Activated CD4-positive, alpha-beta T cell treated with anti-CD3 and anti-CD28 coated beads for 36 hours (primary cell): ENCODE measurements at regions not wholly inside any gene's neighbourhood (a gene's known extent, or its start where the extent isn't known, plus 50 kb on each side); places are given as distances from the start of the nearest gene placed in this dataset.
"Not testable (repeated sequence)": the region's sequence is repeated elsewhere in the genome, so short reads cannot be mapped to it uniquely, and the experiment has no call there.

Experiments
- ATAC-seq: fragments of 200-7000 bp; cut with Tn5 transposase; one replicate; pipeline ENCODE4 v1.10.0; 2021; ENCODE audit warnings: mild to moderate bottlenecking, moderate library complexity
- CTCF ChIA-PET: fragments of 350-600 bp; sonication (Branson Sonifier 250); formaldehyde crosslinking; loops from one replicate; lab custom pipeline; 2021; ENCODE audit warnings: antibody characterized with exemption; lab: Charles Lee
- POLR2A ChIA-PET: fragments of 350-600 bp; sonication (Branson Sonifier 250); formaldehyde crosslinking; loops from one replicate; lab custom pipeline; 2021; ENCODE audit warnings: antibody characterized with exemption, inconsistent platforms; lab: Charles Lee
- DNase-seq: peaks from one replicate; pipeline ENCODE4 v3.0.0-alpha.2; 2020
- H3K27ac Mint-ChIP-seq: one replicate; pipeline ENCODE4 v1.8.0; 2021; ENCODE audit warnings: mixed read lengths
- H3K27me3 Mint-ChIP-seq: one replicate; pipeline ENCODE4 v1.8.0; 2021; ENCODE audit warnings: mixed read lengths
- H3K36me3 Mint-ChIP-seq: one replicate; pipeline ENCODE4 v1.8.0; 2021; ENCODE audit warnings: low read depth, mixed read lengths
- H3K4me1 Mint-ChIP-seq: one replicate; pipeline ENCODE4 v1.8.0; 2021; ENCODE audit warnings: mixed read lengths
- H3K4me3 Mint-ChIP-seq: one replicate; pipeline ENCODE4 v1.8.0; 2021; ENCODE audit warnings: mild to moderate bottlenecking, moderate library complexity, mixed read lengths
- H3K9me3 Mint-ChIP-seq: one replicate; pipeline ENCODE4 v1.8.0; 2021; ENCODE audit warnings: low read depth, mixed read lengths
- intact Hi-C, 2 experiments: fragments of 100-400 bp; cut with DNase I in 1 of 2; cut with micrococcal nuclease in 1 of 2; formaldehyde crosslinking; loops; one replicate each; pipeline versions ENCODE4 v1.14.2 to v1.15.1; 2022 to 2024; cut with DNase I, micrococcal nuclease

- no peak overlapping the region for H3K27ac Mint-ChIP-seq
- H3K9me3 Mint-ChIP-seq: peaks cover 1% of the 10 kb centered on the region
- POLR2A ChIA-PET: no interaction called here
- H3K4me3 Mint-ChIP-seq: no peak overlapping the region
- CTCF ChIA-PET: no interaction called here
- H3K4me1 Mint-ChIP-seq: no peaks in the 10 kb centered on the region
- DNase-seq (no peak), ATAC-seq (no peak)
- intact Hi-C loops: no loop called here
- H3K36me3 Mint-ChIP-seq: no peaks in the 10 kb centered on the region
- no peaks in the 10 kb centered on the region for H3K27me3 Mint-ChIP-seq
Measured at GRCh38 chr3:75938921-75939320, 153.6 kb upstream of the ZNF717 start.

DNA sequence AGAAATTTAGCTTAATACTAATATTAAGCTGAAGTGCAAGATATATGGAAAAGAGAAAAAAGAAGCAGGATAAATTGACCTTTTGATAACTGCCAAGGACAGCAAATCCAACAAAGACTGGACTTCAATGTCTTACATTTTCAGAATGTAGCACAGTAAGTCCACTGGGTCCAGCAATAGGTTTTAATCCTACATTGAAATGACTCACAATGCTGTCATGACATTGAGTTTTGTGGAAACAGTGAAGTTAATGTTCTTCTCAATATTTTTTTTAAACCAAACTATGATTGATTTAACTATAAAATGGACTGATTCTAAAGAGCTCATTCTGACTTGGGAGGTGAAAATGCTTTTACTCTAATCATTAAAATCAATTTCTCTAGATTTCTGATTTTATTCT lies 166.6 kb upstream of the ZNF717 start:
- POLR2A ChIA-PET: no interaction called here
- DNase-seq (no peak), ATAC-seq (no peak)
- Mint-ChIP-seq H3K4me1 (no peaks in the 10 kb centered on the region), H3K27me3 (no peaks in the 10 kb centered on the region), H3K36me3 (no peaks in the 10 kb centered on the region), H3K4me3 (no peak overlapping the region), H3K9me3 (peaks cover 9% of the 10 kb centered on the region), H3K27ac (no peak overlapping the region)
- intact Hi-C loops: no loop called here
- CTCF ChIA-PET: interaction anchor here (0.7 kb wide), 1 partner anchor 11 kb away, joined by 3 read pairs; no protein-coding TSS in a partner anchor

DNA sequence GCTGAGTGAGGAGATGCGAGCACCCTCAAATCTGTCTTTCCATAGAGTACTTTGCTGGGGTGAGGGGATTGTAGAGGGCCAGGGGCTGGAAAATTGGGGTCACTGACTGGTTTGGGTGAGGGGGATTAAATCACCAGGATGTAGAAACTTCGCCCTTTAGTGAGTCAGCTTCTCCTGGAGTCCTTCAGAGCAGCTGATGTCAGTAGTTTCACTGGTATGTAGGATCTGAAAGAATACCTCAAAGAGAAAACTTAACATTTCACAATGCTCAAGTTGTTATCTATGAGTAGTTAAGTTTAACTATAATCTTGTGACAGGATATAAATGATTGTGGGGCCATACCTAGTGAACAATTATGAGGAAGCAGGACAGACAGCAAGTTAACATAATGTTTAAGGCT lies 174.7 kb upstream of the ZNF717 start:
- POLR2A ChIA-PET, intact Hi-C loops, H3K4me3 Mint-ChIP-seq, H3K36me3 Mint-ChIP-seq, ATAC-seq, H3K4me1 Mint-ChIP-seq, H3K27me3 Mint-ChIP-seq, CTCF ChIA-PET, H3K9me3 Mint-ChIP-seq, H3K27ac Mint-ChIP-seq, DNase-seq: not testable (repeated sequence)

- H3K36me3 Mint-ChIP-seq, H3K4me3 Mint-ChIP-seq, ATAC-seq, DNase-seq, H3K27ac Mint-ChIP-seq, H3K9me3 Mint-ChIP-seq, H3K27me3 Mint-ChIP-seq, H3K4me1 Mint-ChIP-seq, POLR2A ChIA-PET, intact Hi-C loops: not testable (repeated sequence)
- CTCF ChIA-PET: interaction anchor here (0.7 kb wide), 1 partner anchor 1019 kb away, joined by 4 read pairs; no protein-coding TSS in a partner anchor
Measured at GRCh38 chr3:75962054-75962453, 176.7 kb upstream of the ZNF717 start.

GRCh38 chr3:75967071-75967470 lies 181.7 kb upstream of the ZNF717 start:
- Mint-ChIP-seq H3K36me3 (no peaks in the 10 kb centered on the region), H3K4me1 (no peaks in the 10 kb centered on the region)
- ATAC-seq: no peak

GRCh38 chr3:75978686-75979085 lies 193.3 kb upstream of the ZNF717 start:
- no peak for ATAC-seq
- Mint-ChIP-seq H3K27ac (no peak overlapping the region), H3K4me3 (no peak overlapping the region), H3K4me1 (no peaks in the 10 kb centered on the region), H3K9me3 (peaks cover 14% of the 10 kb centered on the region), H3K27me3 (no peaks in the 10 kb centered on the region), H3K36me3 (no peaks in the 10 kb centered on the region)
- CTCF ChIA-PET: interaction anchor here (1.0 kb wide), 1 partner anchor 12 kb away, joined by 5 read pairs; no protein-coding TSS in a partner anchor
- POLR2A ChIA-PET: no interaction called here
- intact Hi-C loops: no loop called here
- DNase-seq: no peak

More at GRCh38 chr3:75967071-75967470, 181.7 kb upstream of the ZNF717 start:
- no peak for DNase-seq
- intact Hi-C loops: no loop called here
- POLR2A ChIA-PET: no interaction called here
- Mint-ChIP-seq H3K9me3 (peaks cover 7% of the 10 kb centered on the region), H3K27ac (no peak overlapping the region), H3K27me3 (no peaks in the 10 kb centered on the region), H3K4me3 (no peak overlapping the region)
- CTCF ChIA-PET: no interaction called here

- H3K27me3 Mint-ChIP-seq: no peaks in the 10 kb centered on the region
- intact Hi-C loops: no loop called here
- peaks cover 14% of the 10 kb centered on the region for H3K9me3 Mint-ChIP-seq
- ChIA-PET POLR2A (no interaction called here), CTCF (no interaction called here)
- no peak for DNase-seq
- H3K27ac Mint-ChIP-seq: no peak overlapping the region
- no peak for ATAC-seq
- H3K36me3 Mint-ChIP-seq: no peaks in the 10 kb centered on the region
- H3K4me1 Mint-ChIP-seq: no peaks in the 10 kb centered on the region
- no peak overlapping the region for H3K4me3 Mint-ChIP-seq
Measured at GRCh38 chr3:75981401-75981800, 196.1 kb upstream of the ZNF717 start.

GRCh38 chr3:75982151-75982550 lies 196.8 kb upstream of the ZNF717 start:
- no peaks in the 10 kb centered on the region for H3K27me3 Mint-ChIP-seq
- H3K4me3 Mint-ChIP-seq: no peak overlapping the region
- intact Hi-C loops: no loop called here
- H3K27ac Mint-ChIP-seq: no peak overlapping the region
- ATAC-seq (no peak), DNase-seq (no peak)
- CTCF ChIA-PET: no interaction called here
- H3K9me3 Mint-ChIP-seq: peaks cover 14% of the 10 kb centered on the region
- H3K4me1 Mint-ChIP-seq: no peaks in the 10 kb centered on the region
- no peaks in the 10 kb centered on the region for H3K36me3 Mint-ChIP-seq
- POLR2A ChIA-PET: no interaction called here

DNA sequence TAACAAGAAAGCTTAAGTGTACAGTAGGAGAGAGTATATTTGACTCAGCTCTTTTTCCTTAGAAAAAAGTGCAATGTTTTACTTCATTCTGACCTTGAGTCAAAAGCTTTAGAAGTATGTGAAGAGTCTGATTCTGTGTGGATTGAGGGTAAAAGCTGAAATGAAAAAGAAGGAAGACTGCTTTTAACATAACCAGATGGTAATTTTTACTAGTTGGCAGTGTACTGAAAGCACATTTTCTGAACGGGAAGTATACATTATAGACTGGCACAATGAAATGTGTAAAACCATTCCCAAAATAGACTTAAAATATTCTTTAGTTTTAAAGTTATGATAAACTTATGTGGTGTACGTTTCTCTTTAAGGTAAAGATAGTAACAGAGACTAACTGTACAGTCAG lies 197.8 kb upstream of the ZNF717 start:
- Mint-ChIP-seq H3K9me3 (peaks cover 14% of the 10 kb centered on the region), H3K4me3 (no peak overlapping the region), H3K27ac (no peak overlapping the region), H3K36me3 (no peaks in the 10 kb centered on the region), H3K4me1 (no peaks in the 10 kb centered on the region), H3K27me3 (no peaks in the 10 kb centered on the region)
- ATAC-seq (no peak), DNase-seq (no peak)
- intact Hi-C loops: no loop called here
- CTCF ChIA-PET: no interaction called here
- POLR2A ChIA-PET: no interaction called here

GRCh38 chr3:75983609-75984290 lies 198.4 kb upstream of the ZNF717 start:
- Mint-ChIP-seq H3K36me3 (no peaks in the 10 kb centered on the region), H3K4me3 (no peak overlapping the region), H3K27ac (no peak overlapping the region), H3K27me3 (no peaks in the 10 kb centered on the region), H3K9me3 (peaks cover 12% of the 10 kb centered on the region), H3K4me1 (no peaks in the 10 kb centered on the region)
- DNase-seq (no peak), ATAC-seq (no peak)
- CTCF ChIA-PET: interaction anchor here (1.1 kb wide), 1 partner anchor 14 kb away, joined by 4 read pairs; no protein-coding TSS in a partner anchor
- POLR2A ChIA-PET: no interaction called here
- intact Hi-C loops: no loop called here

- Mint-ChIP-seq H3K9me3 (peaks cover 11% of the 10 kb centered on the region), H3K27me3 (no peaks in the 10 kb centered on the region), H3K27ac (no peak overlapping the region), H3K36me3 (no peaks in the 10 kb centered on the region), H3K4me3 (no peak overlapping the region), H3K4me1 (no peaks in the 10 kb centered on the region)
- ATAC-seq: no peak
- intact Hi-C loops: no loop called here
- CTCF ChIA-PET: no interaction called here
- POLR2A ChIA-PET: no interaction called here
- no peak for DNase-seq
Measured at GRCh38 chr3:75985432-75985831, 200.1 kb upstream of the ZNF717 start.

DNA sequence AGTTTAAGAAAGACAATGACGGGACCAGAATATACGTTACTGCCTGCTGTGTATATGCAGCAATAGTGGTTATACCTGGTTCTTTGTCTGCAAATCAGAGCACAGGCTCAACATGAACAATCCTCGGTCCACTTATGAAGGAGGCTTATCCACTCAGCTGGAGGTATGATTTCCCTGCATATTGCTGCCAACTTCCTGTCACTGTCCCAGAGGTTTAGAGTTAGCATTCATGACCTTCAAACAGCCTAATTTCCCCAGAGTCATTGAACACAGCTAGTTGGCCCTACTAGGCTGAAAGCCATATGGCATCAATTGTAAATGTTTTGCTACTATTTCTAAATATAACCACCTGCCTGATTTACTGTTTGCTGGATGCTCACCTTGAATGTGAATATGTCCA lies 224.9 kb upstream of the ZNF717 start:
- ChIA-PET POLR2A (no interaction called here), CTCF (no interaction called here)
- ATAC-seq (no peak), DNase-seq (no peak)
- H3K9me3 Mint-ChIP-seq: peaks cover 10% of the 10 kb centered on the region
- H3K4me3 Mint-ChIP-seq: no peak overlapping the region
- H3K27ac Mint-ChIP-seq: no peak overlapping the region
- H3K36me3 Mint-ChIP-seq: no peaks in the 10 kb centered on the region
- no peaks in the 10 kb centered on the region for H3K4me1 Mint-ChIP-seq
- H3K27me3 Mint-ChIP-seq: no peaks in the 10 kb centered on the region
- intact Hi-C loops: no loop called here
